ENCODE measurements at regions not wholly inside any gene's neighbourhood (a gene's known extent, or its start where the extent isn't known, plus 50 kb on each side); places are given as distances from the start of the nearest gene placed in this dataset.
"Not testable (repeated sequence)": the region's sequence is repeated elsewhere in the genome, so short reads cannot be mapped to it uniquely, and the experiment has no call there.

DNA sequence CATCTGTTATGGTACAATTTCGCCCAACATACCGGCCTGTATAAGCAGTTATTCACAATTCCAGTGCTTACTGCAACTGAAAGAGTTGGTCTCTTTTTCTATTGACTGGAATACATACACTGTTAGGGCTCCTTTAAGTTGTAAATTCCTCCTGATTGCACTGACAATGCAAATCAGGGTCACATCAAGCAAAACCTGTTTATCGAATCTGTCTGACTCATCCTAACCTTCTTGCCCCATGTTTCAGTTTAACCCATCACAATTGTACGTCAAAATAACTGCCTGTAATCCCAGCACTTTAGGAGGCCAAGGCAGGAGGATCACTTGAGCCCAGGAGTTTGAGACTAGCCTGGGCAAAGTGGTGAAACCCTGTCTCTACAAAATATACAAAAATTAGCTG lies 105.8 kb upstream of the NBPF11 start:
- not testable (repeated sequence) for DNase-seq

DNA sequence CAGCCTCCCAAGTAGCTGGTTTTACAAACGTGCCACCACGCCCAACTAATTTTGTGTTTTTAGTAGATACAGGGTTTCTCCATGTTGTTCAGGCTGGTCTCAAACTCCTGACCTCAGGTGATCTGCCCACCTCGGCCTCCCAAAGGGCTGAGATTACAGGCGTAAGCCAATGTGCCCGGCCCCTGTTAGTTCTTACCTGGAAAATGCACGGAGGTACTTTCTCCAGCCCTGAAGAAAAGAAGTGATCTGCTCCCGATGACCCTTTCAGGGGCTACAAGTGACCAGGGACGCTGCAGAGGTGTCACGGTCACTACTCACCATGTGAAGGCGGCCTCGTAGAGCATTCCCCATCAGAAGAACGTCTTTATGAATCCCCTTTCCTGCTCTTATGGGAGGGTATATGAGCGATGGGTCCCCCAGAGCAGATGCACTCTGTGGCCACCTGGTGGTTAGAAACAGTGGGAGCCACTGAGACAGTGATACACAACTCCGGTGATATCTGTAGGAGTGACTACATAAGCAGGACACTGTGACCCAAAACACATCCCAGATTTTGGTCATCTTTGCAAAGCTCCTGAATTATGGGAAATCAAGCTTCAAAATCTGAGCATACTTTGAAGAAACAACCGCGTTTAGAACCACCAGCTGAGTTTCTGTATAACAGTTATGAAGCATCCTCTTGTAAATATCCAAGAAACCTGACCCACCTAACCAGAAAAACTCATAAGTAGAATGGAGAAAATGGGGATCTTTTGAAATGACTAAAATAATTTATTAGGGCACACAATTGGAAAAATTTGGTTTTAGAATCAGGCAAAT lies 102.7 kb upstream of the NBPF11 start:
- DNase-seq, result not testable (repeated sequence)

DNA sequence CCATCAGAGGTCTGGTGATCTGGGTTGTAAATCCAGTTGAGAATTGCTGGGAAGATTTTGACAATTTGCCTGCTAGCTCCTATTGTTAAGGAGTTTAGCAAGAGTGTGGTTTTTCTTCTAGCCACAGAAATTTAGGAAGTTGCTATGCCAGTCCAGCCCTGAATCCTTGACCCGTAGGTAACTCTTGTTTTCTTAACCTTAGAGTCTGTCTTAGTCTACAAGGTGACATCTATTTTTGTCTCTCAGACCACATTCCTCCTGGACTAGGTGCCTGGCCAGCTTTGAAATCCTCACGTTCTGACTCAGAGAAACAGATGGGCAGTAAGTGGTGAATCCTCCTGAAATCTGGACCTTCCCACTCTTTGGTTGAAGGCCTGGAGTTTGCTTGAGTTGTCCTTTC lies 101.7 kb upstream of the NBPF11 start:
- not testable (repeated sequence) for DNase-seq

DNA sequence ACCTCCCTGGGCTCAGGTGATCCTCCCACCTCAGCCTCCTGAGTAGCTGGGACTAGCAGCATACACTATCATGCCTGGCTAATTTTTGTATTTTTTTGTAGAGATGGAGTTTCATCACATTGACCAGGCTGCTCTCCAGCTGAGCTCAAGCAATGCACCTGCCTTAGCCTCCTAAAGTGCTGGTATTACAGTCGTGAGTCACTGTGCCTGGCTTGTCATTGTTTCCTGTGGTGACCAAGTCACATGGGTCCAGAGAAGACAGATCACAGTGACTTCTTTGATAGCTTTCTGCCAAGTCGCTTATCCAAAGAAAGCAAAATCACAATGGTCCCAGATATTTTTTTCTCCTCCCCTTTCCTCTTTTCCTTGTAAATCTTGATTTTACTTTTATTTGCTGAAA lies 96.7 kb upstream of the NBPF11 start:
- DNase-seq, result not testable (repeated sequence)

DNA sequence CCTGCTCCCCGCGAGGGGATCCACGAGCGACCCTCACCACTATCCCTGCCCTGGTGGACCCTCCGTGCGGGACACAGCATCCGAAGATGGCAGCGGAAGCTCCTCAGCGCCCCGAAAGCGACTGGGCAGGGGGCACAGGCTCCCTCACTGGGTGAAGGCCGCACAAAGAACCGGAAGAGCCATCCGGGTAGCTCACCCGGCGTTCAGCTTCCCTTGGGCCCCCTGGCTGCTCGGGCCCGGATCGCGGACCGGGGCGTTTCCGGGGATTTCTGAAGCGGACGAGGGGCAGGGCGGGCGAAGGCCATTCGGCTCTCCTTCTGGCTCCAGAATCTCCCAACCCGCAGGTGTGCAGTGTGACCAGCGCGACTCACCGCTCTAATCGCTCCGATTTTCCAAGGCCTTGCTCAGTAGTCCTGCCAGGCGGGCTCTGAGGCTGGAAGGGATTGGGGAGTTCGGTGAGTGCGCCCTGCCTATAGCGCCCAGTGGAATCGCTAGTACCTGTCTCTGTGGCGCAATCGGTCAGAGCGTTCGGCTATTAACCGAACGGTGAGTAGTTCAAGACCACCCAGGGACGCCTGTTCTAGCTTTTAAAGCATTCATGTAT lies 94.3 kb upstream of the NBPF11 start:
- DNase-seq, result not testable (repeated sequence)

DNA sequence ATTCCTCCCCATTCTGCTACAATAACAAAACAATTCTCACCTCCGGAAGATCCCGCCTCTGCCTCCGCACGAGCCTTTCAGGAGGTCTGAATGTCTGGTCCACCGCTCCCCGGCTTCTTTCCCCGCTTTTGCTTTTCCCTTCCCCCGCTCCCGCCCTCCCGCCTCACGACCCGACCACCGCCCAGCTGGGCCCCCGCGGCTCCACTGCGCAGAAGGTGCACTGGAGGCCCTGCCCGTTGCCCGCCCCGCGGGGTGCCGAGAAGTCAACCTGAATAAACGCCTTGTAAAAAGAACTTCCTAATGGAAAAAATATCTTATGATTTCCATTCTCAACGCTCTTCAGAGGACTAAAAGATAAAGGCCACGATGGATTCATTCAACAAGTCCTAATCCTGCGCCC lies 93.8 kb upstream of the NBPF11 start:
- DNase-seq, result not testable (repeated sequence)

DNA sequence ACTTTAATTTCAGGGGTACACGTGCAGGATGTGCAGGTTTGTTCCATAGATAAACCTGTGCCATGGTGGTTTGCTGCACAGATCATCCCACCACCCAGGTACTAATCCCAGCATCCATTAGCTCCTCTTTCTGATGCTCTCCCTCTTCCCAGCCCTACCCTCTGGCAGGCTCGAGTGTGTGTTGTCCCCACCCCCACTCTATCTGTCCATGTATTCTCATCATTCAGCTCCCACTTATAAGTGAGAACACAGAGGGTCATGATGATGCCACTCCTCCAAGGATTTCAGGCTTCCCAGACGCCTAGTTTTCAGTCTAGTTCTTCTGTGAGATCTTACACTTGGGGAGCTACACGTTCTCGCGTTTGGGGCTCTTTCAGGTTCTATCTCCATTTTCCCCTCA lies 93.4 kb upstream of the NBPF11 start:
- not testable (repeated sequence) for DNase-seq

DNA sequence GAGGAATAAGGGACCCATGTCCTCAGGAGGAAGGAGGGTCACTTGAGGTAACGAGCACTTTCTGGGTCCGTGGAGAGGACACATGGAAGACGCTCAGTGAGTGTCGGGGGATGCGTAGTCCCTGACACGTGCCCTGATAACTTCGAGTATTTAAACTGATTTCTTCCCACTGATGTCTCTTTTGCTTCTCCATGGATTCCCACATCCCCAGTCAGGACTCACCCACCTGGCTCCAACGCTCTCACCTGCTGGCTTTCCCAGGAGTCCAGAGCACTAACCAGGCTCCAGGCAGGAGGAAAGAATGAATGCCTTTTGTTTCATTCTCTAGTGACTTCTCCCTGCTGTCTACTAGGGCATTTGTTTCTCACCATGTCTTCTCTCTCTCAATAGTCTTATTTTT lies 81.2 kb upstream of the NBPF11 start:
- DNase-seq, result not testable (repeated sequence)

DNA sequence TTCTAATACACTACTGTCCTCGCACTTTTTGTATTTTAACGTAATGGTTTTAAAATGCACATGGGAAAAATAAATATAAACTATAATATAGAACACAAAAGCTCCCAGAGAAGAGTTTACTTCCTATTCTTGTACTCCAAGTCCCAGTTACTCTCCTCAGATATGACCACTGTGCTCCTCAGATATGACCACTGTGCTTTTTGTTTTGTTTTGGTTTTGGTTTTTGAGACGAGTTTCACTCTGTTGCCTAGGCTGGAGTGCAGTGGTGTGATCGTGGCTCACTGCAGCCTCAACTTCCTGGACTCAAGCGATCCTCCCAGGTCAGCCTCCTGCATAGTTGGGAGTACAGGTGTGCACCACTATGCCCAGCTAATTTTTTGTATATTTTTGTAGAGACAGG lies 76.8 kb upstream of the NBPF11 start:
- not testable (repeated sequence) for DNase-seq

DNA sequence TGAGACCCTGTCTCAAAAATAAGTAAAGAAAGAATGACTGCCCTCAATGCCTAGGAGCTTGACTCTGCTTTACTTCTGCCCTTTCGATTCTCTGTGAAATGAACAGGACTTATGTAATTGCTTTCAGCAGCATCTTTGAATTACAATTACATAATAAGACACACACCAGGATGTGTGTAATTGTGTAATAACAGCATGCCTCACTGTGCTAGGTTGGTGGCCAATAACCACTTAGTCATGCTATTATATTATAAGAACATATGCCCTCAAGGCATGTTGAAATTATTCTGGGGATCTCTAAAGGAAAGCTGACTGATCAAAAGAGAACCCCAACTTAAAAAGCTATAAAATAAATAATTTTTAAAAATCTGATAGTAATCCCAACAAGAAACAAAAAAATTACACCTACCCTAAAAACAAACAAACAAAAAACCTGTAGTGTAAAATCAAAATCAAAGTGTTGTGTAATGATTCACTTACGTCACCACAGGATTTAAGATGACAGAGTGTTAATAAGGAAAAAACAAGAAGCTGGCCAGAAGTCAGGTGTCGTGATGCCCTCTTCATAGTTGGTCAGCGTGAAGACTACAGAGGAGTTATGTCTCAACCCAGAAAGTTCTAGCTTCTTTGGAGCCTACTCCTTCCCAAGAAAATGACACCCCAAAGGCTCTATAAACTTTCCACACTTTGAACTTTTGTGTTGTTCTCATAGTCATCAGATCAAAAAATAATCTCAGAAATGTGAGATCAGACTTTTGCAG lies 70.5 kb upstream of the NBPF11 start:
- DNase-seq, result not testable (repeated sequence)

DNA sequence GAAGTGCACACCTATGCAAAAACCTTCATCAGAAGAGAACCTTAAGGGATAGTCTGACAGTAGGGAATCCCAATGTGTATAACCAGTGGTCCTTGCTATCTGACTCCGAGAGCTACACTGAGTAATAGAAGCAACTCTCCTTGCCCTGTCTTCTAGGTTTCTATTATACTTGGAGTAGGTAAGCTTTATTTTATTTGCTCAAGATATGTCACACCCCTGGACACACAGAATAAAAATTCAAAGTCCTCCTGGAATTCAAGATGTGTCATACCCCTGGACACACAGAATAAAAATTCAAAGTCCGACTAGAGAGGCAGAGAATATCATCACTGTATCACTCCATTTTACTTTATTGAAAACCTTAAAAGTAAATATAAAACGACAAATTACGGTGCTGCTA lies 69.5 kb upstream of the NBPF11 start:
- not testable (repeated sequence) for DNase-seq

DNA sequence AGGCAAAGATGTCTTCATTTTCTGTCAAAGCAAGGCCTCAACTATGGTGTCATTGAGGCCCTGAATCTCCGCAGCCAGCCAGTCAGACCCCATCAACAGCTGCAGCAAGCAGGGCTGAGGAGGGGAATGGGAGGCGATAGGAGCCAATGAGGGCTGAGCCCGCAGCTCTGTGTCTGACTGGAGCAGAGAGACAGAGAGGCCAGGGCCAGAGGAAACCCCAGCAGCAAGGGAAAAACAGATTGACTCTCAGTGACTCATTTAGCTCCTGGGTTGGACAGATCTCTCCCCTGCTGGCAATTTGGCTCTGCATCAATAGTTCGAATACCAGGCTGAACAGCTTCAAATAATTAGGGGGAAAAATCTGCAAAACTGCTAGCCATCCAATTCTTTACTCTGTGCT lies 67.1 kb upstream of the NBPF11 start:
- not testable (repeated sequence) for DNase-seq

DNA sequence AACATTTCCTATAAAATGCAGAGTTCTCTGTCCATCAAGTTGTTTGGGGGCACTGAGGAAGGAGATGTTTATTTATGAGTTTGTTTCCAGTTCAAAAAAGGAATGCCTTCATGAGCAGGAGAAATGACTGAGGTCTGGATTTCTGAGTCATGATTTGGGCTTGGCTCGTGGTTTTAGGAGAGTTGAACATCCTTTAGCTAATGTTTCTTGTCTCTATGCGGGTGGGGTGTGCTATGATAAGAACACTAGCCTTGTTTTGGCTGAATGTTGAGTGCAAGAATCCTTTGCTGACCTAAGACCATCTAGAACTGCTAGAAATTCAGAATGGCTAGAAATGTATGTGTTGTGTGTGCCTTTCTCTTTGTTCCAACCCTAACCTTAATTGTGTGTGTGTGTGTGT lies 59.1 kb upstream of the NBPF11 start:
- DNase-seq, result not testable (repeated sequence)

DNA sequence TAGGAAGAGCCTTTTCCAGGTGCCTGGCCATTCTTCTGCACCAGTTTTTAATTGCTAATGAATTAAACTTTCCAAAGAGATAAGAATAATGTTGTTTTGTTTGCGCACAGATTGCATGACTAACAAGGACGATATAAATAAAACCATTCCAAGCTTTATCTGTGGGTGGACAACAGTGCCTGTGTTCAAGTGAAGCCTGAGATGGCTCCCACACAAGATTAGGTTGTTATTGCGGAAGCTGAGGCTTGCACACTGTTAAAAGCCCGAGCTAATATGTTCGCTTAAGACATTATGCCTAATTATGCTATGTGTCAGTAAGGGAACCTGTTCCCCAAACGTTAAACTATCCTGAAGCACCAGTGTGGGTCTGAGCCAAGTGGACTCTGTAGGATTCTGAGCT lies 58.5 kb upstream of the NBPF11 start:
- DNase-seq, result not testable (repeated sequence)

DNA sequence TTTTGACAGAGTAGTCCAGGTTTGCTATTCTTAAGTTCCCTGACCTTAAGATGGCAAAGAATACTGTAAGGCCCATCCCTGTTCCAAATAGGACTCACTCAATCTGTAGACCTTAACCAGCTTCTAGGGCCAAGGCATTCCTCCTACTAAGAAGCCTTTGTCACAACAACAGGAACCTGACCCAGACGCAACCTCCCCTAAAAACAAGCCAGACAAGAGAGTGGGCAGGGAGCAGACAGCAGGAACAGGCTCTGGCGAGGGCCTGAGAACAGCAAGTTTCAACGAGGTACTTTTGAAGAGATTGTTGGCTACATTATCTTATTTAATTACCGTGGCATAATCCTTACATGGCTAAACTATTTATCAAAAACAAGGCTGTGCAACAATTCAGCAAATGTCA lies 58.1 kb upstream of the NBPF11 start:
- not testable (repeated sequence) for DNase-seq

DNA sequence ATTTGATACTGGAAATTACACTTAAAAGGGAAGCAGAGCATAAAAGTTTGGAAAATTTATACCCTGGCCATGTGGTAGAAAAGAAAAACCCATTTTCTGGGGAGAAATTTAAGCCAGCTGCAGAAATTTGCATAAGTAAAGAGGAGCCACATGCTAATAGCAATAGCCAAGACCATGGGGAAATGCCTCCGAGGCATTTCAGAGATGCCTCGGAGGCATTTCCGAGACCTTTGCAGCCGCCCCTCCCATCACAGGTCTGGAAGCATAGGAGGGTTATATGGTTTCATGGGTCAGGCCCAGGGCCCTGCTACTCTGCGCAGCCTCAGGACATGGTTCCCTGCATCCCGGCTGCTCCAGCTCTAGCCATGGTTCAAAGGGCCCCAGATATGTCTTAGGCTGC lies 49.9 kb upstream of the NBPF11 start:
- DNase-seq, result not testable (repeated sequence)
